Osteoblast (primary cell): ENCODE measurements at regions not wholly inside any gene's neighbourhood (a gene's known extent, or its start where the extent isn't known, plus 50 kb on each side); places are given as distances from the start of the nearest gene placed in this dataset.

ENCODE experiments used
- DNase-seq: peaks from one replicate; pipeline ENCODE4 v3.0.0; 2011; ENCODE audit warnings: low spot score, mixed read lengths; ENCODE audit not compliant: insufficient read length; ENCODE audit errors: missing footprints
- H2AFZ ChIP-seq: 2 replicates; pipeline ENCODE4 v1.6.0; 2011; ENCODE audit warnings: mild to moderate bottlenecking, low read length
- H3K27ac ChIP-seq: 2 replicates; pipeline ENCODE4 v1.5.1; 2011; ENCODE audit warnings: mild to moderate bottlenecking, low read depth, low read length, moderate library complexity
- H3K27me3 ChIP-seq: 2 replicates; pipeline ENCODE4 v1.6.0; 2012; ENCODE audit warnings: mild to moderate bottlenecking, control low read depth, inconsistent platforms, low read length, moderate library complexity; ENCODE audit not compliant: insufficient read depth
- H3K36me3 ChIP-seq: 2 replicates; pipeline ENCODE4 v1.5.1; 2011; ENCODE audit warnings: mild to moderate bottlenecking, low read length, control low read depth, moderate library complexity; ENCODE audit not compliant: insufficient read depth
- H3K4me1 ChIP-seq: 2 replicates; pipeline ENCODE4 v1.5.1; 2011; ENCODE audit warnings: mild to moderate bottlenecking, low read length, control low read depth, moderate library complexity; ENCODE audit not compliant: insufficient read depth
- H3K4me2 ChIP-seq: 2 replicates; pipeline ENCODE4 v1.6.0; 2011; ENCODE audit warnings: mild to moderate bottlenecking, low read length; ENCODE audit not compliant: insufficient read depth
- H3K4me3 ChIP-seq: fragments of 200-600 bp; sonication (generic); 3 replicates; pipeline ENCODE4 v1.5.1; 2012; ENCODE audit warnings: mild to moderate bottlenecking, low read length, inconsistent platforms; ENCODE audit not compliant: insufficient read depth
- H3K79me2 ChIP-seq: 2 replicates; pipeline ENCODE4 v1.6.0; 2012; ENCODE audit warnings: mild to moderate bottlenecking, low read length, control low read depth, inconsistent platforms; ENCODE audit not compliant: insufficient read depth
- H3K9me3 ChIP-seq: 2 replicates; pipeline ENCODE4 v1.5.1; 2011; ENCODE audit warnings: low read depth, low read length, control low read depth
- H4K20me1 ChIP-seq: 2 replicates; pipeline ENCODE4 v1.6.0; 2012; ENCODE audit warnings: mild to moderate bottlenecking, low read length, control low read depth; ENCODE audit not compliant: insufficient read depth
- CTCF ChIP-seq: IDR thresholded peaks from 2 replicates; pipeline ENCODE4 v1.5.1; 2011; ENCODE audit warnings: mild to moderate bottlenecking, low read depth, low read length, moderate library complexity; ENCODE audit errors: extremely low read depth

GRCh38 chr10:57955076-57955475 is 312.6 kb downstream of the IPMK start:
- no peaks in the 10 kb centered on the region for H3K79me2 ChIP-seq
- no peaks in the 10 kb centered on the region for H3K27me3 ChIP-seq
- no peaks in the 10 kb centered on the region for H3K9me3 ChIP-seq
- no peak overlapping the region for H3K4me3 ChIP-seq
- H4K20me1 ChIP-seq: no peaks in the 10 kb centered on the region
- no peak overlapping the region for H3K4me2 ChIP-seq
- H2AFZ ChIP-seq: no peak overlapping the region
- no peak for DNase-seq
- peaks cover 13% of the 10 kb centered on the region for H3K4me1 ChIP-seq
- no peaks in the 10 kb centered on the region for H3K36me3 ChIP-seq
- no peak for TF ChIP-seq CTCF
- peak overlapping the region; percentile 54 for H3K27ac ChIP-seq

GRCh38 chr10:57952741-57953140 is 315.0 kb downstream of the IPMK start:
- H4K20me1 ChIP-seq: no peaks in the 10 kb centered on the region
- H3K79me2 ChIP-seq: no peaks in the 10 kb centered on the region
- peaks cover 13% of the 10 kb centered on the region for H3K4me1 ChIP-seq
- H3K4me3 ChIP-seq: no peak overlapping the region
- H3K9me3 ChIP-seq: no peaks in the 10 kb centered on the region
- no peak overlapping the region for H3K4me2 ChIP-seq
- no peak overlapping the region for H2AFZ ChIP-seq
- no peak overlapping the region for H3K27ac ChIP-seq
- no peak for TF ChIP-seq CTCF
- no peaks in the 10 kb centered on the region for H3K36me3 ChIP-seq
- DNase-seq: no peak
- H3K27me3 ChIP-seq: no peaks in the 10 kb centered on the region

- Histone ChIP-seq H2AFZ (peak overlapping the region; percentile 35), H3K36me3 (no peaks in the 10 kb centered on the region), H3K4me1 (peaks cover 13% of the 10 kb centered on the region), H3K27me3 (no peaks in the 10 kb centered on the region), H4K20me1 (no peaks in the 10 kb centered on the region), H3K27ac (no peak overlapping the region), H3K4me2 (no peak overlapping the region), H3K79me2 (no peaks in the 10 kb centered on the region), H3K4me3 (no peak overlapping the region), H3K9me3 (no peaks in the 10 kb centered on the region)
- DNase-seq: no peak
- TF ChIP-seq CTCF: no peak
These were observed 317.2 kb downstream of the IPMK start for GRCh38 chr10:57950442-57950974.

- H3K27ac ChIP-seq: no peak overlapping the region
- H2AFZ ChIP-seq: no peak overlapping the region
- no peak for DNase-seq
- H3K27me3 ChIP-seq: no peaks in the 10 kb centered on the region
- no peak overlapping the region for H3K4me3 ChIP-seq
- no peaks in the 10 kb centered on the region for H3K79me2 ChIP-seq
- TF ChIP-seq CTCF: no peak
- H3K36me3 ChIP-seq: no peaks in the 10 kb centered on the region
- no peaks in the 10 kb centered on the region for H4K20me1 ChIP-seq
- no peak overlapping the region for H3K4me2 ChIP-seq
- peaks cover 8% of the 10 kb centered on the region for H3K4me1 ChIP-seq
- no peaks in the 10 kb centered on the region for H3K9me3 ChIP-seq
These were observed 318.9 kb downstream of the IPMK start for GRCh38 chr10:57948796-57949195.
